MCF 10A (cell line): ENCODE measurements at regions not wholly inside any gene's neighbourhood (a gene's known extent, or its start where the extent isn't known, plus 50 kb on each side); places are given as distances from the start of the nearest gene placed in this dataset.
A peak's percentile ranks its signal among the peaks of the same experiment; 100 is the strongest.

ENCODE experiments used
- BruUV-seq: library from RNA; stranded (reverse); fragments of 400-500 nt; replicated peaks from 2 replicates; lab custom pipeline; 2021; lab: Mats Ljungman, UMichigan
- CTCF ChIA-PET: fragments of 300-600 bp; sonication (Branson Sonifier 250); formaldehyde crosslinking; extraction: SDS; loops from one replicate; lab custom pipeline; 2021; ENCODE audit warnings: antibody characterized with exemption, inconsistent platforms; lab: Yijun Ruan, JAX
- POLR2A ChIA-PET: fragments of 300-600, 350-650 bp; sonication (Branson Sonifier 250); formaldehyde crosslinking; extraction: SDS; loops from one replicate; lab custom pipeline; 2020; ENCODE audit warnings: antibody characterized with exemption, inconsistent platforms; lab: Yijun Ruan, JAX
- DNase-seq: peaks from one replicate; pipeline ENCODE4 v3.0.0-alpha.2; 2018; ENCODE audit not compliant: unreplicated experiment
- H3K27ac Mint-ChIP-seq: one replicate; pipeline ENCODE4 v1.8.0; 2022; ENCODE audit warnings: mild to moderate bottlenecking, low read depth, mixed read lengths; ENCODE audit not compliant: unreplicated experiment
- H3K27me3 Mint-ChIP-seq: one replicate; pipeline ENCODE4 v1.8.0; 2022; ENCODE audit warnings: mixed read lengths; ENCODE audit not compliant: insufficient read depth, unreplicated experiment
- H3K36me3 Mint-ChIP-seq: one replicate; pipeline ENCODE4 v1.8.0; 2022; ENCODE audit warnings: mild to moderate bottlenecking, moderate library complexity, mixed read lengths; ENCODE audit not compliant: insufficient read depth, unreplicated experiment
- H3K4me1 Mint-ChIP-seq: one replicate; pipeline ENCODE4 v1.8.0; 2022; ENCODE audit warnings: mixed read lengths; ENCODE audit not compliant: insufficient read depth, unreplicated experiment
- H3K4me3 Mint-ChIP-seq: one replicate; pipeline ENCODE4 v1.8.0; 2022; ENCODE audit warnings: mild to moderate bottlenecking, moderate library complexity, mixed read lengths; ENCODE audit not compliant: unreplicated experiment
- H3K9me3 Mint-ChIP-seq: one replicate; pipeline ENCODE4 v1.8.0; 2022; ENCODE audit warnings: mixed read lengths; ENCODE audit not compliant: unreplicated experiment
- CTCF ChIP-seq: fragments of 200-600 bp; IDR thresholded peaks from one replicate; pipeline ENCODE4 v1.8.0; 2022; ENCODE audit warnings: antibody characterized with exemption, mild to moderate bottlenecking; ENCODE audit not compliant: unreplicated experiment
- intact Hi-C: fragments of 100-400 bp; cut with micrococcal nuclease; formaldehyde crosslinking; loops from 2 replicates; pipeline ENCODE4 v1.14.1; 2022

GRCh38 chr2:221929259-221929658 is 357.2 kb upstream of the EPHA4 start:
- DNase-seq = no peak
- Mint-ChIP-seq H3K4me1 (peaks cover 8% of the 10 kb centered on the region), H3K36me3 (no peaks in the 10 kb centered on the region), H3K27me3 (no peaks in the 10 kb centered on the region), H3K27ac (peak overlapping the region; percentile 54), H3K9me3 (no peaks in the 10 kb centered on the region), H3K4me3 (no peak overlapping the region)
- no peak for TF ChIP-seq CTCF
- intact Hi-C loops = no loop called here
- ChIA-PET CTCF (interaction anchor here (0.6 to 1.2 kb wide), 2 partner anchors 96 to 110 kb away, joined by 3 read pairs; no protein-coding TSS in a partner anchor), POLR2A (no interaction called here)
- BruUV-seq = no TSS peak

- no peaks in the 10 kb centered on the region for H3K36me3 Mint-ChIP-seq
- intact Hi-C loops = no loop called here
Observed at GRCh38 chr2:221926327-221926726, 354.2 kb upstream of the EPHA4 start.

GRCh38 chr2:221924576-221924975 is 352.5 kb upstream of the EPHA4 start:
- CTCF ChIA-PET = no interaction called here
- no peak for DNase-seq
- TF ChIP-seq CTCF = no peak
- Mint-ChIP-seq H3K36me3 (no peaks in the 10 kb centered on the region), H3K4me1 (peaks cover 8% of the 10 kb centered on the region), H3K9me3 (no peaks in the 10 kb centered on the region), H3K4me3 (no peak overlapping the region), H3K27ac (no peak overlapping the region), H3K27me3 (no peaks in the 10 kb centered on the region)
- no TSS peak for BruUV-seq
- POLR2A ChIA-PET = no interaction called here
- intact Hi-C loops = no loop called here

More at GRCh38 chr2:221926327-221926726, 354.2 kb upstream of the EPHA4 start:
- BruUV-seq = no TSS peak
- no peak overlapping the region for H3K27ac Mint-ChIP-seq
- peaks cover 8% of the 10 kb centered on the region for H3K4me1 Mint-ChIP-seq
- no peaks in the 10 kb centered on the region for H3K27me3 Mint-ChIP-seq
- CTCF ChIA-PET = no interaction called here
- H3K9me3 Mint-ChIP-seq = no peaks in the 10 kb centered on the region
- POLR2A ChIA-PET = no interaction called here
- H3K4me3 Mint-ChIP-seq = no peak overlapping the region
- no peak for TF ChIP-seq CTCF
- no peak for DNase-seq

GRCh38 chr2:221915926-221916325 is 343.8 kb upstream of the EPHA4 start:
- H3K27me3 Mint-ChIP-seq = no peaks in the 10 kb centered on the region
- no peak overlapping the region for H3K27ac Mint-ChIP-seq
- no TSS peak for BruUV-seq
- DNase-seq = no peak
- CTCF ChIA-PET = no interaction called here
- no peaks in the 10 kb centered on the region for H3K4me1 Mint-ChIP-seq
- TF ChIP-seq CTCF = no peak
- no peaks in the 10 kb centered on the region for H3K9me3 Mint-ChIP-seq
- POLR2A ChIA-PET = no interaction called here
- no peak overlapping the region for H3K4me3 Mint-ChIP-seq
- no peaks in the 10 kb centered on the region for H3K36me3 Mint-ChIP-seq
- intact Hi-C loops = no loop called here
